ENCODE measurements at regions not wholly inside any gene's neighbourhood (a gene's known extent, or its start where the extent isn't known, plus 50 kb on each side); places are given as distances from the start of the nearest gene placed in this dataset.

GRCh38 chr10:78502210-78502936 lies 468.7 kb downstream of the RPS24 start:
- DNase-seq: no peak

GRCh38 chr10:78504181-78504580 lies 470.5 kb downstream of the RPS24 start:
- no peak for DNase-seq

- no peak for DNase-seq
Observed at GRCh38 chr10:78505657-78506056, 472.0 kb downstream of the RPS24 start.

GRCh38 chr10:78506614-78507013 lies 473.0 kb downstream of the RPS24 start:
- no peak for DNase-seq

GRCh38 chr10:78507510-78508160 lies 474.0 kb downstream of the RPS24 start:
- no peak for DNase-seq

- DNase-seq: no peak
Observed at GRCh38 chr10:78508955-78509748, 475.5 kb downstream of the RPS24 start.

GRCh38 chr10:78510566-78511323 lies 477.1 kb downstream of the RPS24 start:
- DNase-seq: no peak

GRCh38 chr10:78511324-78512204 lies 477.9 kb downstream of the RPS24 start:
- DNase-seq: no peak

GRCh38 chr10:78512205-78512550 lies 478.5 kb downstream of the RPS24 start:
- no peak for DNase-seq

- DNase-seq: no peak
Observed at GRCh38 chr10:78513330-78513729, 479.7 kb downstream of the RPS24 start.

GRCh38 chr10:78513986-78514385 lies 480.3 kb downstream of the RPS24 start:
- DNase-seq: no peak

GRCh38 chr10:78514459-78514858 lies 480.8 kb downstream of the RPS24 start:
- no peak for DNase-seq

GRCh38 chr10:78515038-78515872 lies 481.6 kb downstream of the RPS24 start:
- no peak for DNase-seq

GRCh38 chr10:78515873-78516153 lies 482.1 kb downstream of the RPS24 start:
- no peak for DNase-seq

- DNase-seq: no peak
Observed at GRCh38 chr10:78516236-78516635, 482.6 kb downstream of the RPS24 start.

- DNase-seq: no peak
Observed at GRCh38 chr10:78516756-78517155, 483.1 kb downstream of the RPS24 start.

- no peak for DNase-seq
Observed at GRCh38 chr10:78518224-78518623, 484.6 kb downstream of the RPS24 start.

GRCh38 chr10:78520737-78521430 lies 487.2 kb downstream of the RPS24 start:
- DNase-seq: no peak

- no peak for DNase-seq
Observed at GRCh38 chr10:78523453-78523852, 489.8 kb downstream of the RPS24 start.

- no peak for DNase-seq
Observed at GRCh38 chr10:78524342-78524741, 490.7 kb downstream of the RPS24 start.

GRCh38 chr10:78524941-78525340 lies 491.3 kb downstream of the RPS24 start:
- no peak for DNase-seq

All from activated CD4-positive, CD25-positive, alpha-beta regulatory T cell treated with anti-CD3 and anti-CD28 coated beads, Interleukin-2, amount 50 U/mL, for 72 hours (primary cell).